ENCODE measurements at regions not wholly inside any gene's neighbourhood (a gene's known extent, or its start where the extent isn't known, plus 50 kb on each side); places are given as distances from the start of the nearest gene placed in this dataset.

- no peak for TF ChIP-seq CTCF (IDR thresholded peaks at IDR 0.05)
- no peak for TF ChIP-seq POLR2A (IDR thresholded peaks at IDR 0.05)
Measured at GRCh38 chr5:8102714-8103113, 233.8 kb downstream of the MTRR start.

GRCh38 chr5:8114597-8115266, 245.8 kb downstream of the MTRR start:
- Histone ChIP-seq H3K27ac (no peak overlapping the region), H3K4me1 (no peaks in the 10 kb centered on the region), H3K9me3 (no peaks in the 10 kb centered on the region), H3K36me3 (ENCODE audit: low read depth, missing control alignments) (no peaks in the 10 kb centered on the region), H3K27me3 (no peaks in the 10 kb centered on the region), H3K4me3 (no peak overlapping the region)
- 52 to 61% methylated on average over 3 of the region's 3 CpGs for WGBS, 2 donors
- intact Hi-C loops (cut with DNase I; ENCODE audit: low total_unique reads) = no loop called here
- no peak for DNase-seq
- TF ChIP-seq POLR2A (IDR thresholded peaks at IDR 0.05) (no peak), CTCF (IDR thresholded peaks at IDR 0.05) (no peak)

More at GRCh38 chr5:8102714-8103113, 233.8 kb downstream of the MTRR start:
- Histone ChIP-seq H3K27ac (no peak overlapping the region), H3K27me3 (no peaks in the 10 kb centered on the region), H3K4me3 (no peak overlapping the region), H3K9me3 (no peaks in the 10 kb centered on the region), H3K36me3 (ENCODE audit: low read depth, missing control alignments) (no peaks in the 10 kb centered on the region), H3K4me1 (no peaks in the 10 kb centered on the region)
- intact Hi-C loops (cut with DNase I; ENCODE audit: low total_unique reads) = no loop called here
- 79 to 91% methylated on average over 1 of the region's 1 CpG for WGBS, 2 donors
- DNase-seq = no peak

- no peaks in the 10 kb centered on the region for H3K9me3 ChIP-seq
- H3K4me3 ChIP-seq = no peak overlapping the region
- intact Hi-C loops (cut with DNase I; ENCODE audit: low total_unique reads) = no loop called here
- H3K27ac ChIP-seq = no peak overlapping the region
- no peak for DNase-seq
- H3K4me1 ChIP-seq = no peaks in the 10 kb centered on the region
- 36 to 58% methylated on average over 3 of the region's 3 CpGs for WGBS, 2 donors
- no peaks in the 10 kb centered on the region for H3K36me3 ChIP-seq (ENCODE audit: low read depth, missing control alignments)
- TF ChIP-seq POLR2A (IDR thresholded peaks at IDR 0.05) = no peak
- no peak for TF ChIP-seq CTCF (IDR thresholded peaks at IDR 0.05)
- H3K27me3 ChIP-seq = no peaks in the 10 kb centered on the region
Measured at GRCh38 chr5:8123559-8123958, 254.6 kb downstream of the MTRR start.

- H3K4me1 ChIP-seq = no peaks in the 10 kb centered on the region
- H3K4me3 ChIP-seq = no peak overlapping the region
- no peaks in the 10 kb centered on the region for H3K27me3 ChIP-seq
- intact Hi-C loops (cut with DNase I; ENCODE audit: low total_unique reads) = no loop called here
- H3K9me3 ChIP-seq = no peaks in the 10 kb centered on the region
- 92 to 96% methylated on average over 5 of the region's 5 CpGs for WGBS, 2 donors
- no peaks in the 10 kb centered on the region for H3K36me3 ChIP-seq (ENCODE audit: low read depth, missing control alignments)
- H3K27ac ChIP-seq = no peak overlapping the region
- TF ChIP-seq CTCF (IDR thresholded peaks at IDR 0.05) (no peak), POLR2A (IDR thresholded peaks at IDR 0.05) (no peak)
- DNase-seq = no peak
Measured at GRCh38 chr5:8134609-8135008, 265.7 kb downstream of the MTRR start.

GRCh38 chr5:8135742-8136141, 266.8 kb downstream of the MTRR start:
- TF ChIP-seq POLR2A (IDR thresholded peaks at IDR 0.05) (no peak), CTCF (IDR thresholded peaks at IDR 0.05) (no peak)
- intact Hi-C loops (cut with DNase I; ENCODE audit: low total_unique reads) = no loop called here
- 56 to 61% methylated on average over 4 of the region's 4 CpGs for WGBS, 2 donors

More at GRCh38 chr5:8135742-8136141, 266.8 kb downstream of the MTRR start:
- Histone ChIP-seq H3K27ac (no peak overlapping the region), H3K27me3 (no peaks in the 10 kb centered on the region), H3K36me3 (ENCODE audit: low read depth, missing control alignments) (no peaks in the 10 kb centered on the region), H3K4me1 (no peaks in the 10 kb centered on the region), H3K9me3 (no peaks in the 10 kb centered on the region), H3K4me3 (no peak overlapping the region)
- no peak for DNase-seq
